ENCODE measurements at regions not wholly inside any gene's neighbourhood (a gene's known extent, or its start where the extent isn't known, plus 50 kb on each side); places are given as distances from the start of the nearest gene placed in this dataset.
"Not testable (repeated sequence)": the region's sequence is repeated elsewhere in the genome, so short reads cannot be mapped to it uniquely, and the experiment has no call there.

DNA sequence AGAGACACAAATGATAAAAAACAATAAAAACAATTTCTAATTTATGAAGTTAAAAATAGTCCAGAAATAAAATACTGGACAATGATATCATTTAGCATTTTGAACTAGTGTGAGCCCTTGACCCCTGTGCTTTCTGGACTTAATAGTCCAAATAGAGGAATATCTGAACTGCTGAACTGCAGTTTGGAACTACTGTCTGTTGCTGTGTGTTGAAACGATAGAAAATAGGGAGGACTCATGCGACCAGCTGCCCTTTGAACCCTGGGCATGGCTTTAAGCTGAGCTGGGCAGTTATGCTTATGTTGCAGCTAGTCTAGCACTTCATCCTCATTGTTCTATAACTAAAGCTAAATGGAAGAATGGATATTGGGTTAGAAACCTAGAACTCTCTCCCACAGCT, 99.5 kb downstream of the FMR1NB start:
- DNase-seq (ENCODE audit: low spot score): no peak

DNA sequence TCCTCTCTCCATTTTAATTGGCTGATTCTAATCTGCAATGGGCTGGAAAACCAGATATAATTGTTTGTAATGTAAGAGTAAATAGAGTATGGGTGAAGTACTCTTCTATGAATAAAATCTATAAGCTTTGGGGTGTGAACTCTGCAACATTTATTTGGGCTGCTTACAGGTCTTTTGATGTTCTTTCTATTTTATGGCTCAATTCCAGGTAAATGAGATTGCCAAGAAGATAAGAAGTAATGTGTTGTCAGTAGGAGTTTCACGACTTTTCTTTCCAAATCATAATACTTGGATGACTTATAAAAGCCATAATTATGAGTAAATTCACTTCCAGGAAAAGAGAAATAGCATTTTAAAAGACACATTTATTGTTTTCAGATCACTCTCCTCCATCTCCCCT, 103.5 kb downstream of the FMR1NB start:
- no peak for DNase-seq (ENCODE audit: low spot score)

DNA sequence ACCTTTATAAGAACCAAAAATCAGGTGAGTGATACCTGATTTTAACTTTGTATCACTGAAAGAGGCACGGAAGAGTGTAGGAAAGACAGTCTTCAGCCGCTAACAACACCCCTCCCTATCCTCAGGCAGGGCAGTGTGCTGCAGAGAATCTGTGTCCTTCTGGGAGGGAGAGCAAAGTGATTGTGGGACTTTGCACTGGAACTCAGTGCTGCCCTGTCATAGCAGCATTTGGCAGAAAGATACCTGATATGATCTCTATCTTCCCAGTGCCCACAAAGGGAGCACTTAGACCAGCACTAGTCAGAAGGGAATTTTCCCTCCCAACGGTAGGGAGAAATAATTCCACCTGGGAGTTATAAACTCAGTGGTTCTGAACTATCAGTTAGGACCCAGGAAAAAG, 139.0 kb downstream of the FMR1NB start:
- DNase-seq (ENCODE audit: low spot score): no peak

- DNase-seq (ENCODE audit: low spot score): no peak
Measured at GRCh38 chrX:148120999-148121623, 140.0 kb downstream of the FMR1NB start.

DNA sequence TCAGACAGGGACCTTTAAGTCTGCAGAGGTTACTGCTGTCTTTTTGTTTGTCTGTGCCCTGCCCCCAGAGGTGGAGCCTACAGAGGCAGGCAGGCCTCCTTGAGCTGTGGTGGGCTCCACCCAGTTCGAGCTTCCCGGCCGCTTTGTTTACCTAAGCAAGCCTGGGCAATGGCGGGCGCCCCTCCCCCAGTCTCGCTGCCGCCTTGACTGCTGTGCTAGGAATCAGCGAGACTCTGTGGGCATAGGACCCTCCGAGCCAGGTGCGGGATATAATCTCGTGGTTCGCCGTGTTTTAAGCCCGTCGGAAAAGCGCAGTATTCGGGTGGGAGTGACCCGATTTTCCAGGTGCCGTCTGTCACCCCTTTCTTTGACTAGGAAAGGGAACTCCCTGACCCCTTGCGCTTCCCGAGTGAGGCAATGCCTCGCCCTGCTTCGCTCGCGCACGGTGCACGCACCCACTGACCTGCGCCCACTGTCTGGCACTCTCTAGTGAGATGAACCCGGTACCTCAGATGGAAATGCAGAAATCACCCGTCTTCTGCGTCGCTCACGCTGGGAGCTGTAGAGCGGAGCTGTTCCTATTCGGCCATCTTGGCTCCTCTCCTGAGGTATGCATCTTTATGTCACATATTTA, 147.9 kb downstream of the FMR1NB start:
- DNase-seq (ENCODE audit: low spot score): not testable (repeated sequence)

GRCh38 chrX:148133105-148133725, 152.1 kb downstream of the FMR1NB start:
- DNase-seq (ENCODE audit: low spot score): peak; percentile 13

DNA sequence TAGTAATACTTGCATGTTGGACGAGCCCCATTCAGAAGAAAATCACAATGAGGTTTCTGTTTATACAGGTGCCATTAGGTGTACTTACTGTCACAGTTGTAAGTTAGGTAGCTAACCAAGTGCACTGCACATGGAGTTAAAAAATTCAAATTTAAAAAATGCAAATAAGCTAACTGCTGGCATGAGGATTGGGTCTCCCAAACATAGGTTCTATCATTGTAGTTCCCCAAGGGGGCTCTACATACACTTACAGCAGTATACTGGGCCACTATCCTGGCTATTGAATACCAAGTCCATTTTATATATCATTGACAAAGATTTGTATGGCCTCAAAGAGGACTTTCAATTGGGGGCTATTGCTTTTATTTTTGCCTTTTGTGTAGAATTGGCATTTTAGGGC, 153.4 kb downstream of the FMR1NB start:
- no peak for DNase-seq (ENCODE audit: low spot score)

DNA sequence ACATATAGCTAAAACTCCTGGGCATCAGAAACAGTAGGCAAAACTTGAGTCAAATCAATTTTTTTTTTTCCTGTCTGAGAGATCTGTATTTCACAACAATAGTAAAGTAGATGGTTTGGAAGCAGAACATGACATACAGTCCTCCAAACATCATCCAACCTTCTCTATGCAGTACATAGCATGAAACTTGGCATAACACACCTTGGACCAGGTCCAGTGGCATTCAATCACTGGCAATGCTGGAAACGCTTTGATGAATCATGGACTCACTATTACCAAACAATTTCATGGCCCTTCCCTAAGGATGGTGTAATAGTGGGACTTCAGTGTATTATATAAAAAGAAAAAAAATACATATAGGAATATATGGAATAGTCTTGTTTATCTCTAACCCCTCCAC, 154.6 kb downstream of the FMR1NB start:
- no peak for DNase-seq (ENCODE audit: low spot score)

- no peak for DNase-seq (ENCODE audit: low spot score)
Measured at GRCh38 chrX:148146121-148146520, 165.0 kb downstream of the FMR1NB start.

GRCh38 chrX:148156986-148157385, 175.8 kb downstream of the FMR1NB start:
- DNase-seq (ENCODE audit: low spot score): no peak

GRCh38 chrX:148159796-148160195, 178.7 kb downstream of the FMR1NB start:
- DNase-seq (ENCODE audit: low spot score): no peak

- DNase-seq (ENCODE audit: low spot score): no peak
Measured at GRCh38 chrX:148161701-148162100, 180.6 kb downstream of the FMR1NB start.

DNA sequence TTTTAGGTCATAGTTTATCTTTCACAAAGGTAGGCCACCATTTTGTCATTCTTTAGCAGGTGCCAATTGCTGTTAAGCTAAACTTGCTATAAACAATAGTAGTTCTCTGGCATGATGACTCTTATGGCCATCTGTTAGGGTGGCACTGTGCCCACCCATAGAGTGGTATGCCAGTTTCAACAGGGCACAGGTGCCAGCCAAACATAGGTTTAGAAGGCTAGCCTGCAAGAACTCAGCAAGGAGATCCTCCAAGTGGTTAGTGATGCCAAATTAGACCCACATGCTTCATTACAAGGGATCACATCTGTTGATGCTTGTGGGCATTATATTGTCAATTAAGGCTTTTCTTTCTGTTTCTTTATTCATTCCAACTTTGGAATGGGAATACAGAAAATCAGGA, 204.5 kb downstream of the FMR1NB start:
- DNase-seq (ENCODE audit: low spot score): no peak

- no peak for DNase-seq (ENCODE audit: low spot score)
Measured at GRCh38 chrX:148192547-148192946, 211.4 kb downstream of the FMR1NB start.

DNA sequence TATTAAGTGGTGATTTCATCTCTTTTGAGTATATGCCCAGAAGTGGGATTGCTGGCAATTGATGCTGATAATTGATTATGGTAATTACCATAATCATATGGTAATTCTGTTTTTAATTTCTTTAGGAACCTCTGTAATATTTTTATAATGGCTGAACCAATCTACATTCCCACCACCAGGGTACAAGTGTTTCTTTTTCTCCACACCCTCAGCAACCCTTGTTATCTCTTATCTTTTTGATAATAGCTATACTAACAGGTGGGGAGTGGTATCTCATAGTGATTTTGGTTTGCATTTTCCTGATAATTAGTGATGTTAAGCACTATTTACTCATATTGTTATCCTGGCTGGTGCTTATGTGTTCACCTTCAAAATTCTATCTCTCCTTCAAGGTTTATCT, 212.6 kb downstream of the FMR1NB start:
- DNase-seq (ENCODE audit: low spot score): no peak

- DNase-seq (ENCODE audit: low spot score): no peak
Measured at GRCh38 chrX:148203531-148203930, 222.4 kb downstream of the FMR1NB start.

DNA sequence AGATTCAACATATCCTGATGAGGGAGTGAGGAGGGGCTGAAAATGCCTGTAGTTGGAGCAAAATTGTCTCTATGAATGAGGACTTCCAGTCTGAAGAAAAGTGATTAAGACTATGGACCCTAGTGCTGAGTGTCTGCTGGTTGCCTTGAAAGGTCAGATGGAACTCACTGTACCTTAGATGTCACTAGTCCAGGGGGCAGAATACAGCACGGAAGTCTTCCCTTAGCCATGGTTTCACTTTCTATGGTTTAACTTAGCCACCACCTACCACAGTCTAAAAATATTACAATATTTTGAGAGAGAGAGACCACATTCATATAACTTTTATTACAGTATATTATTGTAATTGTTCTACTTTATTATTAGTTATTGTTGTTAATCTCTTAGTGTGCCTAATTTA, 223.1 kb downstream of the FMR1NB start:
- no peak for DNase-seq (ENCODE audit: low spot score)

- DNase-seq (ENCODE audit: low spot score): no peak
Measured at GRCh38 chrX:148214786-148215185, 233.6 kb downstream of the FMR1NB start.

DNA sequence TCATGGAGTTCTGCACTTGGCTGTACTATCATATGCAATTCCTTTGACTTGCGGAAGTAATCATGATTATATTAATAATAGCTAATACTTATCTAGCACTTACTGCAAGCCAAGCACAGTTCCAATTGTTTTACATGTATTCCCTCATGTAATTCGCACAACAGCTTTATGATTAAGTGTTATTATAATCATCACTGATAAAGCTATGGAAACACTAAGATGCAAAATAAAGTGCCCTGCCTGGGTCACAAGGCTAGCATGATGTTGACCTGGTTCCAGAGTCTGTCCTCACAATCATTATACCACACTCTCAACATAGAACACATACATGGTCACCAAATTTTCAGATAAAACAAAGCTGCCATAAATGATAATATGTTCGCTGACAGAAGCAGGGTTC, 234.6 kb downstream of the FMR1NB start:
- DNase-seq (ENCODE audit: low spot score): no peak

DNA sequence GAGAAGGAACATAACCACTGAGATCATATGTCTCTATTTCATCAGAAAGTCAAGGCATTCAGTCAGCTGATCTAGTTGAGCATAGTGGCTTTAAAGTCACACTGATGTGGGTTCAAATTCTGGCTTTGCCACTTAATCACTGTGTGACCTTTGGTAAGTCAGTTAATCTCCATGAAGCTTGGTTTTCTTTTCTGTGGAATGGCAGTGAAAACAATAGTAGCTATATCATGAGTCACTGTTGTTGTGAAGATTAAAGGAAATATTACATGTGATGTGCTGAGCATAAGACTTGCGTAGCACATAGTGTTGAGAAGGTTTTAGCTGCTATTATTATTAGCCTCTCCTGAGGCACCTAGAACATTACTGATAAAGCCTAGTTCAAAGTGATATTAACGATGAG, 242.2 kb downstream of the FMR1NB start:
- no peak for DNase-seq (ENCODE audit: low spot score)

DNA sequence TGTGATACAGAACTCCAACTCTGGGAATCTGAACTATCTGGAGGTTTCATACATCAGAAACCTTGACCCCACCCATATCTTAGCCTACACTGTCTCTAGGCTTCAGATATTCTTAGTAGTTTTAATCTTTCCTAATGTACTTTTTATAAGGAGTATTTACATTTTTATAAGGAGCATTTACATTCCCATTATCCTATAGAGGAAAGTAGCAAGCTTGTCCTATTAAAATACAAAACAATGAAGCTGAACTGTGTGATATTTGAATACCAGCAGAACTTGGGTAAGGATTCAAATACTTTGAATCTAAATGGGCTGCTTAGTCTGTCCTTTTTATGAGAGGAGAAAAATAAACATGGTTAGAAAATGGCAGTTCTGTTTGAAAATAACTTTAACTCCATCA, 247.4 kb downstream of the FMR1NB start:
- no peak for DNase-seq (ENCODE audit: low spot score)

- DNase-seq (ENCODE audit: low spot score): no peak
Measured at GRCh38 chrX:148229801-148230303, 248.7 kb downstream of the FMR1NB start.

DNA sequence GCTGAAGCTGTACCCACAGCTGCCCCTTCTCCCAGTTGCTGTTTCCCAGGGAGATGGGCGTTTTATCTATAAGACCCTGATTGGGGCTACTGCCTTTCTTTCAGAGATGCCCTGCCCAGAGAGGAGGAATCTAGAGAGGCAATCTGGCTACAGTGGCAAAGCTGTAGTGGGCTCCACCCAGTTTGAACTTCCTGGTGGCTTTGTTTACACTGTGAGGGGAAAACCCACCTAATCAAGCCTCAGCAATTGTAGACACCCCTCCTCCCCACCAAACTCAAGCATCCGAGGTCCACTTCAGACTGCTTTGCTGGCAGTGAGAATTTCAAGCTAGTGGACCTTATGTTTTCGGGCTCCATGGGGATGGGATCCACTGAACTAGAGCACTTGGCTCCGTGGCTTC, 240.4 kb upstream of the AFF2 start:
- DNase-seq (ENCODE audit: low spot score): no peak

GRCh38 chrX:148265829-148266228, 234.6 kb upstream of the AFF2 start:
- no peak for DNase-seq (ENCODE audit: low spot score)
